Heart right ventricle (tissue), 16 donors: ENCODE measurements at regions not wholly inside any gene's neighbourhood (a gene's known extent, or its start where the extent isn't known, plus 50 kb on each side); places are given as distances from the start of the nearest gene placed in this dataset.

Experiments
- ATAC-seq, 8 donors: fragments of 200-7000 bp; cut with Tn5 transposase; one replicate each; pipeline ENCODE4 v1.9.1; 2020; ENCODE audit warnings: mild to moderate bottlenecking in 8 of 8, moderate library complexity in 8 of 8, moderate number of reproducible peaks in 1 of 8
- DNase-seq, 2 donors: peaks; one replicate each; pipeline ENCODE4 v3.0.0-alpha.2; 2020
- H3K27ac ChIP-seq, 10 donors: fragments of 200-600 bp; sonication (generic) in 2 of 10; one replicate each; pipeline versions ENCODE4 v1.5.0 to v1.8.0; 2020 to 2022; ENCODE audit warnings: mild to moderate bottlenecking in 3 of 10
- H3K27me3 ChIP-seq, 7 donors: fragments of 200-600 bp; one replicate each; pipeline ENCODE4 v1.8.0; 2021 to 2022; ENCODE audit warnings: mild to moderate bottlenecking in 2 of 7
- H3K36me3 ChIP-seq, 9 donors: fragments of 200-600 bp; sonication (generic) in 1 of 9; one replicate each; pipeline versions ENCODE4 v1.5.0 to v1.8.0; 2020 to 2022; ENCODE audit warnings: mild to moderate bottlenecking in 2 of 9
- H3K4me1 ChIP-seq, 9 donors: fragments of 200-600 bp; sonication (generic) in 1 of 9; one replicate each; pipeline versions ENCODE4 v1.5.0 to v1.8.0; 2020 to 2022; ENCODE audit warnings: mild to moderate bottlenecking in 4 of 9
- H3K4me3 ChIP-seq, 10 donors: fragments of 200-600 bp; sonication (generic) in 2 of 10; one replicate each; pipeline versions ENCODE4 v1.5.0 to v1.8.0; 2020 to 2022; ENCODE audit warnings: mild to moderate bottlenecking in 7 of 10, moderate library complexity in 2 of 10
- H3K9me3 ChIP-seq, 11 donors: fragments of 200-600 bp in 10 of 11; sonication (generic) in 2 of 11; one replicate each; pipeline versions ENCODE4 v1.5.0 to v1.8.0; 2013 to 2022; ENCODE audit warnings: mild to moderate bottlenecking in 2 of 11, control low read depth in 1 of 11, moderate library complexity in 1 of 11
- WGBS, 2 donors: extraction: QIAGEN DNeasy Blood & Tissue Kit; methylation state at CpG; one replicate each; pipeline ENCODE4 v1.1.7; 2013; ENCODE audit warnings: inconsistent platforms in 1 of 2; 5-methylcytosine and 5-hydroxymethylcytosine counted together
- intact Hi-C, 10 donors: fragments of 100-400 bp; cut with DNase I; formaldehyde crosslinking; loops; one replicate each; pipeline versions ENCODE4 v1.11.1 to v1.14.2; 2022
- TF ChIP-seq, protein P1 (sequence below), 9 donors: fragments of 200-600 bp; sonication (generic) in 2 of 9; IDR thresholded peaks; one replicate each; pipeline versions ENCODE4 v1.5.0 to v1.8.0; 2021 to 2022; ENCODE audit warnings: antibody characterized with exemption in 9 of 9, mild to moderate bottlenecking in 5 of 9, moderate library complexity in 1 of 9
- donor health status: Arrhythmogenic right ventricular cardiomyopathy.
- donor health status: ischemic (EF 13 %, LVEDD 7.1; RV severe dilation, severe dysfunction).
- donor health status: healthy with polysubstance abuse.
- donor health status: DM: no; HTN: yes; CAD: no.
- donor health status: DM: no; HTN: no; CAD: no.
- donor health status: ischemic (EF 25% LVEDD 6.9; RV normal size, moderate dysfunction).
- donor health status: ischemic (EF 25% LVEDD 5.7; RV mildly dilated, moderate dysfunction).
- donor health status: healthy.
- donor health status: DM: yes; HTN: yes; CAD: no.
- donor health status: Ischemic cardiomyopathy.
- donor health status: ischemic (EF 35%, LVEDD 5.7; RV mildly dilated, moderate dysfunction).
- donor health status: nonischemic (EF 11% LVEDD 7.7; RV severe dilation, severe dysfunction).
- donor health status: DM: yes; HTN: yes; CAD: no.
- donor health status: PGD.
- donor health status: ischemic (EF 29% LVEDD 5.4; RV normal size, mild dysfunction).
- donor health status: nonischemic (EF 23%, LVEDD 6.1; RV moderate dilation, normal function).

DNA sequence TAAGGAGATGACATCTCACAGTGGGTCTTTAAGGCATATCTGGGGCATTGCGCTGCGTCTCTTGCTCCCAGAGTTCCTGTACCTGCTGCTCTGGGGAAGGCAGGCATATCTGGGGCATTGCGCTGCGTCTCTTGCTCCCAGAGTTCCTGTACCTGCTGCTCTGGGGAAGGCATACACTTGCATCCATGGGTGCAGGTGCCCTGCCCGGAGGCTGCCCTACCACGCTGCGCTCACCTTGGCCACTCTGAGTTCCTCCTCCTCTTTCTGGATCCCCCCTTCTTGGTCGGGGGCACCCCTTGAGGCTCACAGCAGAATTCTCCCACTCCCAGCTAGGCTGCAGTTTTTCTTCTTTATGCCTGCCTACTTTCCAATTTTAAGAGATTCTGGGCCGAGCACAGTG is 60.9 kb upstream of the TMTC4 start:
- intact Hi-C loops: no loop called here
- Histone ChIP-seq H3K27me3 (peaks cover 0 to 5% (median 0%) of the 10 kb centered on the region in 7 donors), H3K36me3 (no peaks in the 10 kb centered on the region), H3K27ac (no peak overlapping the region), H3K4me3 (no peak overlapping the region), H3K4me1 (no peaks in the 10 kb centered on the region), H3K9me3 (peaks cover 0 to 8% (median 0%) of the 10 kb centered on the region in 11 donors)
- WGBS, 2 donors: 87% methylated on average over 9 of the region's 9 CpGs
- TF ChIP-seq, protein P1, sequence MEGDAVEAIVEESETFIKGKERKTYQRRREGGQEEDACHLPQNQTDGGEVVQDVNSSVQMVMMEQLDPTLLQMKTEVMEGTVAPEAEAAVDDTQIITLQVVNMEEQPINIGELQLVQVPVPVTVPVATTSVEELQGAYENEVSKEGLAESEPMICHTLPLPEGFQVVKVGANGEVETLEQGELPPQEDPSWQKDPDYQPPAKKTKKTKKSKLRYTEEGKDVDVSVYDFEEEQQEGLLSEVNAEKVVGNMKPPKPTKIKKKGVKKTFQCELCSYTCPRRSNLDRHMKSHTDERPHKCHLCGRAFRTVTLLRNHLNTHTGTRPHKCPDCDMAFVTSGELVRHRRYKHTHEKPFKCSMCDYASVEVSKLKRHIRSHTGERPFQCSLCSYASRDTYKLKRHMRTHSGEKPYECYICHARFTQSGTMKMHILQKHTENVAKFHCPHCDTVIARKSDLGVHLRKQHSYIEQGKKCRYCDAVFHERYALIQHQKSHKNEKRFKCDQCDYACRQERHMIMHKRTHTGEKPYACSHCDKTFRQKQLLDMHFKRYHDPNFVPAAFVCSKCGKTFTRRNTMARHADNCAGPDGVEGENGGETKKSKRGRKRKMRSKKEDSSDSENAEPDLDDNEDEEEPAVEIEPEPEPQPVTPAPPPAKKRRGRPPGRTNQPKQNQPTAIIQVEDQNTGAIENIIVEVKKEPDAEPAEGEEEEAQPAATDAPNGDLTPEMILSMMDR (IDR thresholded peaks at IDR 0.05): no peak
- DNase-seq (no peak), ATAC-seq (no peak)

DNA sequence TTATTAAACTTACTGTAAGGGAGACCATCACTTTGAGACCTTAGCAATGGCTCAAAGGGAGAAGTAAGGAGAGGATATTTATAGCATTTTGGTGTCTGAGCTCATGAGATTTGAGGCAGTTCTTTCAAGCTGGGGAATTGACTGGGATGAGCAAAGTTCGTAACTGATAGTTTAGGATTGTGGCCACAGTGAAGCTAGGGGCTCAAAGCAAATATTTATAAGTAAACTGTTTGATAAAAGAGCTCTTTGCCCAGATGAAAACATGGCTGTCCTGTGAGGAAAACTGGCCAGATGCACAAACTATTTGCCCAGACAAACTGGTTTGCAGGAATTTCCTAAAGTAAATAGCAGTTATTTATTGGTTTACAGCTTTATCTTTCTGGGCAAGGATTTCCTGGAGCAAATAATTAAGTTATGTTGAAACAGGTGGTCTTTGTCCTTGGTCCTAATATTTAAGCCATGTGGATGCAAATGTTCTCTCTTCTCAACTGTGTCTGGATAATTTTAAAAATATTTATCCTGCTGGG is 59.7 kb upstream of the TMTC4 start:
- Histone ChIP-seq H3K27me3 (peaks cover 0 to 5% (median 0%) of the 10 kb centered on the region in 7 donors), H3K4me1 (no peaks in the 10 kb centered on the region), H3K4me3 (no peak overlapping the region), H3K36me3 (no peaks in the 10 kb centered on the region), H3K9me3 (peaks cover 0 to 5% (median 0%) of the 10 kb centered on the region in 11 donors), H3K27ac (no peak overlapping the region)
- intact Hi-C loops: no loop called here
- WGBS, 2 donors: 31 to 36% methylated on average over 1 of the region's 1 CpG
- TF ChIP-seq, protein P1 (IDR thresholded peaks at IDR 0.05): no peak
- ATAC-seq (no peak), DNase-seq (no peak)

DNA sequence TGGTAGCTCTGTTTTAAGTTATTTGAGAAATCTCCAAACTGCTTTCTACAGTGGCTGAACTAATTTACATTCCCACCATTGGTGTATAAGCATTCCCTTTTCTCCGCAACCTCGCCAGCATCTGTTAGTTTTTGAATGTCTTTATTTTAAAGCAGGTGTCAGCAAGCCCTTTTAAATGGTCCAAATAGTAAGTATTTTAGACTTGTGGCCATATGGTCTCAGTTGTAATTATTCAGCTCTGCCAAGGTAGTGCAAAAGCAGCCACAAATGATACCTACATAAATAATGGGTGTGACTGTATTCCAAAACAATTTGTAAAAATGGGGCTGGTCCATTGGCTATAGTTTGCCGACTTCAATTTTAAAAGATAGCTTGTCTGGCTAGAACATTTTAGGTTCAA is 58.7 kb upstream of the TMTC4 start:
- DNase-seq (no peak), ATAC-seq (no peak)
- WGBS, 2 donors: 91 to 93% methylated on average over 3 of the region's 3 CpGs
- H3K4me3 ChIP-seq: no peak overlapping the region
- H3K27ac ChIP-seq: no peak overlapping the region
- no peaks in the 10 kb centered on the region for H3K4me1 ChIP-seq
- H3K9me3 ChIP-seq: peaks cover 0 to 5% (median 0%) of the 10 kb centered on the region in 11 donors
- TF ChIP-seq, protein P1 (IDR thresholded peaks at IDR 0.05): no peak
- H3K36me3 ChIP-seq: no peaks in the 10 kb centered on the region
- peaks cover 0 to 5% (median 0%) of the 10 kb centered on the region in 7 donors for H3K27me3 ChIP-seq
- intact Hi-C loops: no loop called here

DNA sequence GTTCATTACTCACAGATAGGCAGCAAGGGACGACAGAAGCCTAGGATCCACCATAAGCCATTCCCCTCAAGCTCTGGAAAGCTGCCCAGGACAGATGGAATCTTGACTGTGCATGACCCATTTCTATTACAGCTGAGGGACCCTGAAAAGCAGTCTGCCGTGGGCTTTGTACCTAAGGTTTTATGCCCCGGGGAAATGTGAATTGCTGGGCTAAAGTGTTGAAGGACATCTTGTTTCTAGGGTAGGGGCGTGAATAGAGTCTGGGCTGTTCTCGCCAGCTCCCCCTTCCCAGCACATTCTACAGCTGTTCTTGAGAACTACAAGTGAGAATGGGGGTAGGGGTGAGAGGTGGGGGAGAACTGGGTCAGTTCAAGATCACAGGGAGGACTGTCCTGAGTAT is 53.6 kb upstream of the TMTC4 start:
- intact Hi-C loops: loop anchor here in 4 of 10 donors (10.0 kb wide), 3 partner anchors 367 to 397 kb away; no protein-coding TSS in a partner anchor

More for the DNA sequence above, 53.6 kb upstream of the TMTC4 start:
- Histone ChIP-seq H3K4me1 (no peaks in the 10 kb centered on the region), H3K27ac (no peak overlapping the region), H3K4me3 (no peak overlapping the region), H3K9me3 (peaks cover 0 to 10% (median 5%) of the 10 kb centered on the region in 11 donors), H3K36me3 (no peaks in the 10 kb centered on the region), H3K27me3 (peaks cover 0 to 7% (median 0%) of the 10 kb centered on the region in 7 donors)
- 81 to 89% methylated on average over 5 of the region's 5 CpGs for WGBS, 2 donors
- DNase-seq: no peak
- no peak for ATAC-seq
- TF ChIP-seq, protein P1 (IDR thresholded peaks at IDR 0.05): no peak
